GM21526 (cell line): ENCODE measurements at regions not wholly inside any gene's neighbourhood (a gene's known extent, or its start where the extent isn't known, plus 50 kb on each side); places are given as distances from the start of the nearest gene placed in this dataset.

Experiments
- ATAC-seq: cut with Tn5 transposase; IDR thresholded peaks from one replicate; pipeline ENCODE4 v1.9.1; 2021; ENCODE audit warnings: moderate library complexity; ENCODE audit not compliant: unreplicated experiment, low FRiP score

DNA sequence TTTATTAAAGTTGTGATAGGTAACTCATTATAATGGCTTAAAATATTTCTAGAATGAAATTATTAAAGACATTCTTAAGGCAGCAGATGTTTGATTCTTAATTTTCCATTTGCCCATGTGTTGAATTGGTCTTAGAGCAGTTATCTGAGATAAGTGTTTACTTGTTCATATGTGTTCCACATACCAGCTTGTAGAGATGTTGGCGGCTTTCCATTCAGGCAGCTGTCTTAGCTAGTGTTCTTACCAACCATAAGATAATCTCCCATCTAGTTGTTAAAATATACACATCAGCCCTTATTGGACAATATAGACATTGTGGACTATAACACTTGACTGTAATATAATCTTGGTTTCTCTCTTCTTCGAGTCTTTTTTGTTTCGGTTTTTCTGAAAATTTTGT is 1372.9 kb upstream of the ADGRL2 start:
- no peak for ATAC-seq

DNA sequence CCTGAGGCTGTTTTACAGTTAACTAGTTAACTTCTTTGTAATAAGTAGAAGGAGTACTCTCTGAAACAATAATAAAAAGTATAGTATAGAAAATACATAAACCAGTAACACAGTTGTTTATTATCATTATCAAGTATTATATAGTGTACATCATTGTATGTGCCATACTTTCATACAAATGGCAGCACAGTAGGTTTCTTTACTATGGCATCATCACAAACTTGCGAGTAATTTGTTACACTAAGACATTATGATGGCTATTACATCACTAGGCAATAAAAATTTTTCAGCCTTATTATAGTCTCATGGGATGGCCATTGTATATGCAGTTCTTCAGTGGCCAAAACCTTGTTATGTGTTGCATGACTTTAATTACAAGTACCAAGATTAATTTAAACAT is 1376.5 kb upstream of the ADGRL2 start:
- no peak for ATAC-seq

GRCh38 chr1:80418134-80418533 is 1382.6 kb upstream of the ADGRL2 start:
- no peak for ATAC-seq

DNA sequence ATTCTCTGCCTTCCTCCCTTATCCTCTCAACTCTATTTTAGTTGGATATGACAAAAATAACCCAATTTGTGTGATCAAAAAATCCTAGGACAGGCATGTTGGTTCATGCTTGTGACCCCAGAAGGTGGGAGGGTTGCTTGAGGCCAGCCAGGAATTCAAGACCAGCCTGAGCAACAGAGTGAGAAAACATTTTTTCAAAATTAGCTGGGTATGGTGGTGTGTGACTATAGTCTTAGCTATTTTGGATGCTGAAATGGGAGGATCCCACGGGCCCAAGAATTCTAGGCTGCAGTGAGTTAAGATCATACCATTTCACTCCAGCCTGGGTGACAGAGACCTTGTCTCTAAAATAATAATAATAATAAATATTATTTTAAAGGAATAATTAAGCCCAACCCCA is 1383.1 kb upstream of the ADGRL2 start:
- no peak for ATAC-seq

GRCh38 chr1:80413969-80414368 is 1386.8 kb upstream of the ADGRL2 start:
- no peak for ATAC-seq

- ATAC-seq, result no peak
These were observed 1390.5 kb upstream of the ADGRL2 start for GRCh38 chr1:80410233-80410632.

- ATAC-seq, result no peak
These were observed 1397.0 kb upstream of the ADGRL4 start for GRCh38 chr1:80403471-80403893.

- ATAC-seq, result no peak
These were observed 1396.1 kb upstream of the ADGRL4 start for GRCh38 chr1:80402625-80403024.

GRCh38 chr1:80401757-80402156 is 1395.2 kb upstream of the ADGRL4 start:
- no peak for ATAC-seq

GRCh38 chr1:80392529-80392928 is 1386.0 kb upstream of the ADGRL4 start:
- ATAC-seq, result no peak

DNA sequence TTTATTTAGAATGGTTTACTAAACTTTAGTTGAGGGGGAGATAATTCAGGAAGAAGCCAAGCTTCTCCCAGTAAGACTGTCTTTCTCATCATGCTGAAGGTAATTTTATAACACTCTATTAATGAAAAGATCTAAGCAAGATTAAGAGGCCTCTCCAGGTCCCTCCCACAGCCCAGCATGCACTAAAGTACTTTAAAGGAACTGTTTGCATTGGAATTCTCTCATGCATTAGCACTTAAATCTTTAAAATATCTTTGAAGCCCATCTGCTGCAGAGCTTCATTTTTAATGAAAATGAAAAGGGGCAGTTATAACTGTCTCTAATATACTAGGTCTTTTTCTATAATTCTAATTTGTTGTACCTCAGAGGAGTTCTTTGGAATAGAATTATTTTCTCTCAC is 1379.1 kb upstream of the ADGRL4 start:
- ATAC-seq, result no peak

GRCh38 chr1:80384959-80385358 is 1378.4 kb upstream of the ADGRL4 start:
- no peak for ATAC-seq

- ATAC-seq, result no peak
These were observed 1377.7 kb upstream of the ADGRL4 start for GRCh38 chr1:80384083-80384830.

DNA sequence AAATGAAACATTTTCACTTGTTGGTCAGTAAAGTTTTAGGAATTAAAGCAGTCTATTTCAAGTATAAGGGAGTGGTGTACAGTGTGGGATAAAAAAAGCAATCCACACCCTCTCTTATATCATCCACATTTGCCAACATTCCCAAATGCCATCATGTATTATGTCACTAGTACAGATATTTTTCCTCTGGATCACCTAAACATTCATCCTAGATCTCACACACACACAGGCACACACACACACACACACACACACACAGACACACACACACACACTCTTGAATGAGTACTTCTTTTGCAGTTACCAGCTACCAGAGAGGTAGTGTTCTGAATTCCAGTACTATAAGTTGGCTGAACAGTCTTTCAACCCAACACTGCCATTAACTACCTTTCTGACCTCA is 1369.1 kb upstream of the ADGRL4 start:
- ATAC-seq, result no peak

GRCh38 chr1:80375109-80375508 is 1368.6 kb upstream of the ADGRL4 start:
- ATAC-seq, result no peak

GRCh38 chr1:80369780-80370179 is 1363.2 kb upstream of the ADGRL4 start:
- no peak for ATAC-seq

- no peak for ATAC-seq
These were observed 1360.5 kb upstream of the ADGRL4 start for GRCh38 chr1:80367058-80367457.

DNA sequence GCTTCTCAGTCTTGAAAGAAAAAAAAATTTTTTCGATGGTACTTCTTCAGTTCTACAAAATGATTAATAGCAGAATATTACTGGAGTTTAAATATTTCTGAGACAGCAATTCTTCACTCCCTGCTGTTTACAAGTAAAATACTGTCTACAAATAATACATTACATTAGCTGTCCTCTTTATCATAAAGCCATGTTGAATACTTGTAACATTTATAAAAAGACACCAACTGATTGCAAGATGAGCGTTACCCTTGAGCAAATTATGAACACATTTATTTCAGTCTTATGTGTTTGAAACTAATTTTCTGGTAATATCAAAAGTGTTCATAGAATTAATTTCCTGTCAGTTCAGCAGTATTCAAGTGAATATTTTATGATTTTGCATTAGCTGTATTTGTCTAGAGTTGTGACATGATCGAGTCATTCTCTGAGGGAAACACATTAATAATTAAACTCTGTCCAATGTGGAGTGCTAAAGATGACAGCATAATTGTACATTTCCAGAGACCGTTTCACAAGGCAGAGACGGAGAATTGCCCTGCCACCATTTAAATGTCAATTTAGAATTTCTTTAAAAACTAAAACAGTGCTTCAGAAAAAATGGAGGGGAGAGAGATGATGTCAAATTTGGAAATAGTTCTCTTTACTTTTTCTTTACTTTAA is 1359.0 kb upstream of the ADGRL4 start:
- ATAC-seq, result no peak

DNA sequence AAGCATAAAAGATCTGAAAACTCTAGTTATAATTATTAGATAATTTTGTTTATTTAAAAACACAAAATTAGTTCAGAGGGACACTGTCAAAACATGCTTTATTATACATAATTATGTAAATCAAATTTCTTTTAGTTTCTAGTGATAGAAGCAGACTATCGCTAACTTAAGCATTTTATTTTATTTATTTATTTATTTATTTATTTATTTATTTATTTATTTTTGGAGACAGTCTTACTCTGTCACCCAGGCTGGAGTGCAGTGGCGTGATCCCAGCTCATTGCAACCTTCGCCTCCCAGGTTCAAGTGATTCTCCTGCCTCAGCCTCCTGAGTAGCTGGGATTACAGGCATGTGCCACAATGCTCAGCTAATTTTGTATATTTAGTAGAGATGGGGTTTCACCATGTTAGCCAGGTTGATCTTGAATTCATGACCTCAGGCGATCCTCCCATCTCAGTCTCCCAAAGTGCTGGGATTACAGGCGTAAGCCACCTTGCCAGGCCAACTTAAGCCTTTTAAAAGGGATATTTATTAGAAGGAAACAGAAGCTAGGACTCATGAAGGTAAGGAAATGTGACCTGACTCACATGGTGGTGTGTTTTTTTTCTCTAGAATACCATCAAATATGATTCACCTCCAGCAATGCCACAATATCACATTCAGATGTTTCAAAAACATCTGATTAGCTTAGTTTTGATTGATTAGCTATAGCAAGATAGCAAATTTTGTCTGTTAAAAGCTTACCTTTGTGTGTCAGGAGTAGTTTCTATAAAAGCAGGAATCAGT is 1357.4 kb upstream of the ADGRL4 start:
- no peak for ATAC-seq

GRCh38 chr1:80359666-80360065 is 1353.1 kb upstream of the ADGRL4 start:
- no peak for ATAC-seq

- no peak for ATAC-seq
These were observed 1342.7 kb upstream of the ADGRL4 start for GRCh38 chr1:80349218-80349617.
